ENCODE measurements at regions not wholly inside any gene's neighbourhood (a gene's known extent, or its start where the extent isn't known, plus 50 kb on each side); places are given as distances from the start of the nearest gene placed in this dataset.

- Mint-ChIP-seq H3K9me3 (peaks cover 17% of the 10 kb centered on the region), H3K36me3 (no peaks in the 10 kb centered on the region), H3K4me3 (no peak overlapping the region), H3K27ac (no peak overlapping the region), H3K27me3 (no peaks in the 10 kb centered on the region), H3K4me1 (no peaks in the 10 kb centered on the region)
- CTCF ChIA-PET = no interaction called here
- DNase-seq = no peak
Observed at GRCh38 chr16:52851211-52851740, 201.4 kb downstream of the CHD9NB start.

GRCh38 chr16:52843381-52843780, 209.3 kb downstream of the CHD9NB start:
- peaks cover 5% of the 10 kb centered on the region for H3K9me3 Mint-ChIP-seq
- no peak for DNase-seq
- CTCF ChIA-PET = no interaction called here
- no peaks in the 10 kb centered on the region for H3K36me3 Mint-ChIP-seq
- H3K27ac Mint-ChIP-seq = no peak overlapping the region
- no peaks in the 10 kb centered on the region for H3K27me3 Mint-ChIP-seq
- H3K4me1 Mint-ChIP-seq = no peaks in the 10 kb centered on the region
- H3K4me3 Mint-ChIP-seq = no peak overlapping the region

- Mint-ChIP-seq H3K9me3 (no peaks in the 10 kb centered on the region), H3K27me3 (no peaks in the 10 kb centered on the region), H3K27ac (no peak overlapping the region), H3K4me3 (no peak overlapping the region), H3K4me1 (no peaks in the 10 kb centered on the region), H3K36me3 (no peaks in the 10 kb centered on the region)
- CTCF ChIA-PET = no interaction called here
- no peak for DNase-seq
Observed at GRCh38 chr16:52837251-52837650, 215.4 kb downstream of the CHD9NB start.

GRCh38 chr16:52834736-52835465, 217.8 kb downstream of the CHD9NB start:
- Mint-ChIP-seq H3K27me3 (no peaks in the 10 kb centered on the region), H3K4me3 (no peak overlapping the region), H3K4me1 (no peaks in the 10 kb centered on the region), H3K9me3 (no peaks in the 10 kb centered on the region), H3K27ac (no peak overlapping the region), H3K36me3 (no peaks in the 10 kb centered on the region)
- CTCF ChIA-PET = no interaction called here
- no peak for DNase-seq

- no peaks in the 10 kb centered on the region for H3K27me3 Mint-ChIP-seq
- H3K9me3 Mint-ChIP-seq = peaks cover 3% of the 10 kb centered on the region
- no peaks in the 10 kb centered on the region for H3K4me1 Mint-ChIP-seq
- DNase-seq = no peak
- no peak overlapping the region for H3K27ac Mint-ChIP-seq
- CTCF ChIA-PET = interaction anchor here (0.6 kb wide), 1 partner anchor 88 kb away, joined by 3 read pairs; no protein-coding TSS in a partner anchor
- no peaks in the 10 kb centered on the region for H3K36me3 Mint-ChIP-seq
- H3K4me3 Mint-ChIP-seq = no peak overlapping the region
Observed at GRCh38 chr16:52832771-52833170, 219.9 kb downstream of the CHD9NB start.

- Mint-ChIP-seq H3K36me3 (no peaks in the 10 kb centered on the region), H3K27me3 (no peaks in the 10 kb centered on the region), H3K4me1 (no peaks in the 10 kb centered on the region), H3K9me3 (peaks cover 11% of the 10 kb centered on the region), H3K4me3 (no peak overlapping the region), H3K27ac (no peak overlapping the region)
- CTCF ChIA-PET = no interaction called here
- no peak for DNase-seq
Observed at GRCh38 chr16:52827456-52827855, 225.2 kb downstream of the CHD9NB start.

GRCh38 chr16:52825892-52826291, 226.8 kb downstream of the CHD9NB start:
- CTCF ChIA-PET = no interaction called here
- no peak overlapping the region for H3K27ac Mint-ChIP-seq
- no peaks in the 10 kb centered on the region for H3K27me3 Mint-ChIP-seq
- peaks cover 14% of the 10 kb centered on the region for H3K9me3 Mint-ChIP-seq
- no peaks in the 10 kb centered on the region for H3K4me1 Mint-ChIP-seq
- no peak for DNase-seq
- no peaks in the 10 kb centered on the region for H3K36me3 Mint-ChIP-seq
- H3K4me3 Mint-ChIP-seq = no peak overlapping the region

- Mint-ChIP-seq H3K9me3 (peaks cover 5% of the 10 kb centered on the region), H3K4me3 (no peak overlapping the region), H3K36me3 (no peaks in the 10 kb centered on the region), H3K4me1 (no peaks in the 10 kb centered on the region), H3K27me3 (no peaks in the 10 kb centered on the region), H3K27ac (no peak overlapping the region)
- CTCF ChIA-PET = no interaction called here
- no peak for DNase-seq
Observed at GRCh38 chr16:52819808-52820207, 232.9 kb downstream of the CHD9NB start.

- Mint-ChIP-seq H3K27ac (no peak overlapping the region), H3K36me3 (no peaks in the 10 kb centered on the region), H3K27me3 (no peaks in the 10 kb centered on the region), H3K4me3 (no peak overlapping the region), H3K9me3 (peaks cover 9% of the 10 kb centered on the region), H3K4me1 (no peaks in the 10 kb centered on the region)
- DNase-seq = no peak
- CTCF ChIA-PET = no interaction called here
Observed at GRCh38 chr16:52819405-52819804, 233.3 kb downstream of the CHD9NB start.

- Mint-ChIP-seq H3K4me3 (no peak overlapping the region), H3K36me3 (no peaks in the 10 kb centered on the region), H3K27me3 (no peaks in the 10 kb centered on the region), H3K9me3 (peaks cover 9% of the 10 kb centered on the region), H3K27ac (no peak overlapping the region), H3K4me1 (no peaks in the 10 kb centered on the region)
- DNase-seq = no peak
- CTCF ChIA-PET = no interaction called here
Observed at GRCh38 chr16:52817696-52818095, 235.0 kb downstream of the CHD9NB start.

- Mint-ChIP-seq H3K36me3 (no peaks in the 10 kb centered on the region), H3K27me3 (no peaks in the 10 kb centered on the region), H3K4me1 (no peaks in the 10 kb centered on the region), H3K27ac (no peak overlapping the region), H3K4me3 (no peak overlapping the region), H3K9me3 (peaks cover 9% of the 10 kb centered on the region)
- CTCF ChIA-PET = no interaction called here
- no peak for DNase-seq
Observed at GRCh38 chr16:52816993-52817392, 235.7 kb downstream of the CHD9NB start.

- H3K27me3 Mint-ChIP-seq = no peaks in the 10 kb centered on the region
- no peak overlapping the region for H3K27ac Mint-ChIP-seq
- no peaks in the 10 kb centered on the region for H3K36me3 Mint-ChIP-seq
- no peaks in the 10 kb centered on the region for H3K4me1 Mint-ChIP-seq
- no peak overlapping the region for H3K4me3 Mint-ChIP-seq
- no peak for DNase-seq
- CTCF ChIA-PET = no interaction called here
- H3K9me3 Mint-ChIP-seq = peaks cover 7% of the 10 kb centered on the region
Observed at GRCh38 chr16:52812678-52813556, 239.8 kb downstream of the CHD9NB start.

GRCh38 chr16:52805559-52806168, 247.0 kb downstream of the CHD9NB start:
- CTCF ChIA-PET = no interaction called here
- Mint-ChIP-seq H3K4me3 (no peak overlapping the region), H3K27ac (no peak overlapping the region), H3K36me3 (no peaks in the 10 kb centered on the region), H3K27me3 (peaks cover 4% of the 10 kb centered on the region), H3K4me1 (no peaks in the 10 kb centered on the region), H3K9me3 (peaks cover 1% of the 10 kb centered on the region)
- DNase-seq = no peak

GRCh38 chr16:52800432-52800831, 252.3 kb downstream of the CHD9NB start:
- CTCF ChIA-PET = no interaction called here
- no peaks in the 10 kb centered on the region for H3K4me1 Mint-ChIP-seq
- H3K4me3 Mint-ChIP-seq = no peak overlapping the region
- H3K9me3 Mint-ChIP-seq = peaks cover 4% of the 10 kb centered on the region
- DNase-seq = no peak
- H3K27ac Mint-ChIP-seq = no peak overlapping the region
- H3K27me3 Mint-ChIP-seq = peaks cover 4% of the 10 kb centered on the region
- H3K36me3 Mint-ChIP-seq = no peaks in the 10 kb centered on the region

All from activated naive CD4-positive, alpha-beta T cell treated with anti-CD3 and anti-CD28 coated beads, Interleukin-2, amount 10 ng/mL, durations not matched to agents 7 days and 5 days (primary cell).